AG10803 (cell line): ENCODE measurements at regions not wholly inside any gene's neighbourhood (a gene's known extent, or its start where the extent isn't known, plus 50 kb on each side); places are given as distances from the start of the nearest gene placed in this dataset.

Experiments used
- DNase-seq: peaks from one replicate; pipeline ENCODE4 v3.0.0; 2010; ENCODE audit warnings: low read depth
- H3K4me3 ChIP-seq: 2 replicates; pipeline ENCODE4 v1.5.1; 2011; ENCODE audit warnings: mild to moderate bottlenecking, low read length, control low read depth
- TF ChIP-seq, protein P1 (sequence below): conservative IDR thresholded peaks from 2 replicates; pipeline ENCODE4 v1.5.1; 2011; ENCODE audit warnings: mild to moderate bottlenecking, low read length, control low read depth, inconsistent platforms

DNA sequence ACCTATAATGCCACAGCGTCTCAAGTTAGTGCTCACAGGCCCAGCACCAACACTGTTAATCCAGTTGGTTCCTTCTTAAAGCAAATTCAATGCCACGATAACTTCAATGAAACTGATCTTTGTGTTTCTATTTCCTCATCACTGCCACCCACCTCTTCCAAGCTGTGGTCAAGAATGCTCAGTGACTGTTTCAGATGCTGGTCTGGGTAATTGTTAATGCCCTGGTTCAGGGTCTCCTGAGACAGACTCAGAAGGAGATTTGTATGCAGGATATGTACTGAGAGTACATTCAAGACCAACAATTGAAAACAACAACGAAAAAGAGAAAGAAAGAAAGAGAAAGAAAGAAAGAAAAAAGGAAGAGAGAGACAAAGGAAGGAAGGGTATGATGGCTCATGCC, 505.3 kb downstream of the TLE4 start:
- H3K4me3 ChIP-seq = no peak overlapping the region
- DNase-seq = no peak

DNA sequence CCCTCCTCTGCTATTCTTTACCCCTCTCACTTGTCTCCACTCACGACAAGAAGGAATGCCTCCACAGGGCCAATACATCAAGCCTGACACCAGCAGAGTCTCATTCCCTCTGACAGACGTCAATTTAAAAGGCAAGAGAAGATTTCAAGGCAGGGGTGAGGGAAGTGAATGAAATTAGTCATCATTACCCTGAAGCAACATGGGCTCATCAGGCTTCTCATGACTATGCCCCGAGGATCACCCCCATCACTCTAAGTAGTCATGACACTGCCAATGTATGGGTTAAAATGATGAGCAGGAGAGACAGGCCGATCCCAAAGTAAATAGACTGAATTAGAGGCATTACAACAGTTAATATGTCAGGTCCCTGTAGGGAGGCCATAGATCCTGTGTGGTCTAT, 504.4 kb downstream of the TLE4 start:
- H3K4me3 ChIP-seq = no peak overlapping the region
- DNase-seq = no peak
- TF ChIP-seq, protein P1, sequence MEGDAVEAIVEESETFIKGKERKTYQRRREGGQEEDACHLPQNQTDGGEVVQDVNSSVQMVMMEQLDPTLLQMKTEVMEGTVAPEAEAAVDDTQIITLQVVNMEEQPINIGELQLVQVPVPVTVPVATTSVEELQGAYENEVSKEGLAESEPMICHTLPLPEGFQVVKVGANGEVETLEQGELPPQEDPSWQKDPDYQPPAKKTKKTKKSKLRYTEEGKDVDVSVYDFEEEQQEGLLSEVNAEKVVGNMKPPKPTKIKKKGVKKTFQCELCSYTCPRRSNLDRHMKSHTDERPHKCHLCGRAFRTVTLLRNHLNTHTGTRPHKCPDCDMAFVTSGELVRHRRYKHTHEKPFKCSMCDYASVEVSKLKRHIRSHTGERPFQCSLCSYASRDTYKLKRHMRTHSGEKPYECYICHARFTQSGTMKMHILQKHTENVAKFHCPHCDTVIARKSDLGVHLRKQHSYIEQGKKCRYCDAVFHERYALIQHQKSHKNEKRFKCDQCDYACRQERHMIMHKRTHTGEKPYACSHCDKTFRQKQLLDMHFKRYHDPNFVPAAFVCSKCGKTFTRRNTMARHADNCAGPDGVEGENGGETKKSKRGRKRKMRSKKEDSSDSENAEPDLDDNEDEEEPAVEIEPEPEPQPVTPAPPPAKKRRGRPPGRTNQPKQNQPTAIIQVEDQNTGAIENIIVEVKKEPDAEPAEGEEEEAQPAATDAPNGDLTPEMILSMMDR = no peak

More for the DNA sequence above, 505.3 kb downstream of the TLE4 start:
- TF ChIP-seq, protein P1 = no peak

DNA sequence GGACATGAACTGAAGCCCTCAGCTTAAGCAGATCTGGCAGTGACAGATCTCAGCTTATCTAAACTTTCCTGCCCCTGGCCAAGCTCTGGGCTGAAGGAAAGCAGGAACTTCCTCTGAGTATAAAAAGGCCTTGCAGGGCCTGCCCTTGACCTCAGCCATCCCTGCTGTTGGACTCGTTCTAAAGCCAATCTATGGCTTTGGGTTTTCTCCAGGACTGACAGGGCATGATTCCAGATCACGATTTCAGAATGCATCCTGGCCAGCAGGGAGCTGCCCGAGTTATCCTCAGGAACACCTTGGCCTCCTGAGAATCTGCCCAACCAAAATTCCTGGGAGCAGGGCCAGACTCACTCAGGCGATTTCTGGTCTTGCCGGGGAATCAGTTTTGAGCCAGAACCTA, 502.7 kb downstream of the TLE4 start:
- no peak for DNase-seq
- no peak overlapping the region for H3K4me3 ChIP-seq
- TF ChIP-seq, protein P1 = no peak

DNA sequence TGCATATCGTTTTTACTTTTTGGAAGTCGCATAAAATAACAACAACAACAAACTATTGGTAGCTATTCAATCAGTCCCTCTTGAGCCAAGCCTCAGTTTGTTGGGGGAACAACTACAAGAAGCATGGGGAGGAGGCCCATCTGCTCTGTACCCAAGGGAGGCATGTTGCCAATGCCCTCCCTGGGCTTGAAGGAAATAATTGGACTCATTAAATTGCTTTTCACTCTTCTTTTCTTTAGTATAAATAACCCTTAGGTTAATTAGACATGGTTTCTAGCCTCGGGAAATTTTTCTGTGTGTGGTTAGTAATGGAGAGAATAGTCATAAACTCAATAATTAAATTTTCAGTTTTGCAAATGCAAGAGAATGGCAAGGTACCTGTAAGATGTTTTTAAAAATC, 500.7 kb downstream of the TLE4 start:
- TF ChIP-seq, protein P1 = no peak
- H3K4me3 ChIP-seq = no peak overlapping the region
- DNase-seq = no peak

DNA sequence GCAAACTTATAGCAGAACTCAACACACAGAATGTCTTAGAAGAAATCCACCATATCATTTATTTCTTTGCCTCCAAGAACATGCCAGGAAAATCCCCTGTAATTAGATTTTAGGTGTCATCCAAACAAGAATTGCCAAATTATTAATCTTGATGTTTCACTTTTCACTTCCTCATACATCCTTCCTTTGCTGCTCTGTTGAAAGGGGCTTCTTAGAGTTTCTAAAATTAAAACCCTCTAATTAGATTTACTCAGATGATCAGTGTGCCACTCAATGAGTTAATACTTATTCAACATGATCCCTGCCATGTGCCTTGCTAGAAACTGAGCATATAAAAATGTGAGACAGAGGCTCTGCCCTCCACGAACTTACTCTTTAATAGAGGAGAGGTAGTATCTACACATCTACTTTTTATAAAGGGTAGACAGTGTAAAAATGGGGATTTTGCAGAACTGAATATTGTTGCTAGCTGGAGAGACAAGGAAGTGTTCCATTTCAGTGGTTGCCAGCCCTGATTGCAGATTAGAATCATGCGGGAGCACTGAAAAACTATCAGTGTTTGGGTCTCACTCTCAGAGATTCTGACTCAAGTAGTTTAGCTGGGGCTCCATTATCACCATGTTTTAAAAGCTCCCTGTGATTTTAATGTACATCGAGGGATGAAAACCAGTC, 498.4 kb downstream of the TLE4 start:
- TF ChIP-seq, protein P1 = no peak
- no peak overlapping the region for H3K4me3 ChIP-seq
- no peak for DNase-seq

DNA sequence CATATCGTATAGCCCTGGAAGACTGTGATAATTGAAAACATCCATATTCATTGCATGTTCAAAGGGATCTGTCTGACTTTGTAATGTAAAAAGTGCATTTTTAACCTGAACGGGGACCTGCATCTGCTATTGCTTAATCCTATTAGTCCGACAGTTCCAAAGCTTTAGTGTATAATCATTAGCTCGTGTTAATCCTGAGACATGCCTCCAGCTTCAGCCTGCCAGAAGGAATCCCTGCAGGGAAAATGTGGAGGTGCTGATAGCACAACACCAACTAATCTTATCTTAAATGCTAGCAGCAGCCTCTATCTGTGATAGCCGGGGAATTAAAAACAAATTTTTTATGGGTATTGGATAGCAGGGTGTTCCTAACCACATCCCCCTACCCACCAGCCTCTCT, 495.2 kb downstream of the TLE4 start:
- TF ChIP-seq, protein P1 = no peak
- no peak for DNase-seq
- H3K4me3 ChIP-seq = no peak overlapping the region

DNA sequence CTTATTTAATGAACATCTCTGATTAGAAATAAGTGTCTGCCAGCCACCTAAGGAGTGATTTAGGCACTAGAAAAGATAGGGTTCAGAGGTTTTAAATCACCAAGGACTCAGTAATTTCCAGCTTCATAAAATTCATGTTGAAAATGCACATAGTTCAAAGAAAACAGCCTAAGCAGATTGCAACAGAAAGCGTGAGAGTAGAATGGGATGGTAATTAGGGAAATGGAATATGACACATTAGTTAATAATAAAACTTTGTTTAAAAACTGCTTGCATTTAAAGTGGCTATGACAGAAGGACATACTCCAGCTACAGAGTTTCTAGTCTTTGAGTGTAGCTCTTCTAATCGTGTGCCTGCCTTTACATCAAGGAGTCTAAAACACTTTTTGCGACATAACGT, 490.8 kb downstream of the TLE4 start:
- DNase-seq = no peak
- TF ChIP-seq, protein P1 = no peak

More for the DNA sequence above, 490.8 kb downstream of the TLE4 start:
- H3K4me3 ChIP-seq = no peak overlapping the region
